Breast epithelium (tissue), 3 donors: ENCODE measurements at regions not wholly inside any gene's neighbourhood (a gene's known extent, or its start where the extent isn't known, plus 50 kb on each side); places are given as distances from the start of the nearest gene placed in this dataset.

Source experiments
- POLR2AphosphoS5 ChIP-seq, 3 donors: sonication (generic); formaldehyde crosslinking; IDR thresholded peaks; one replicate each; pipeline ENCODE4 v1.6.1; 2017; ENCODE audit warnings: antibody characterized with exemption in 3 of 3
- TF ChIP-seq, protein P1 (sequence below), 3 donors: fragments of 450-650 bp; IDR thresholded peaks; one replicate each; pipeline ENCODE4 v1.5.1; 2016 to 2017; ENCODE audit warnings: antibody characterized with exemption in 3 of 3, mild to moderate bottlenecking in 3 of 3, moderate library complexity in 3 of 3

DNA sequence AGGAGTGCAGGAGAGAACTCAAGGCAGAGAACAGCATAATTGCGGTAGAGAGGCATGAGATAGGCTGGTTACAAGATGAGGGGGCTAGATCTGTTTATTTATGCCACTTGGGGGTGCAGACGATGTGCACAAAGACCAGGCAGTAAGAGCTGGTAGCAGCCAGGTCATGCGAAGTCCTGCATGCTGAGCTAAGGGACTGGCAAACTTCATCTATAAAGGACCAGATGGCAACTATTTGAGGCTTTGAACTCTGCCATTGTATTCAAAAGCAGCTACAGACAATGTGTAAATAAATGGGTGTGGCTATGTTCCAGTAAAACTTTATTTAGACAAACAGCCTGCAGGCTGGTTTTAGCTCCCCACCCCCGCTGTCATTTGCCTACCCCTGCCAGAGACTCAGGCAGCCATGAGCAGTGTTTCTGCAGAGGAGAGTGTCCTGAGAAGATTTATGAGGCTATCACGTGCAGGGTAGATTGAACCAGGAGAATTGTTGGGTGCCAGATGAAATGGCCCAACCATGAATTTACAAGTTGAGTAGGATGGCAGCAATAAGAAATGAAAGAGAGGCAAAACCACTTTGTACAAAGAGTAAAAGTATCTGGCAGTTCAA is 253.4 kb upstream of the MOCS1 start:
- TF ChIP-seq, protein P1, sequence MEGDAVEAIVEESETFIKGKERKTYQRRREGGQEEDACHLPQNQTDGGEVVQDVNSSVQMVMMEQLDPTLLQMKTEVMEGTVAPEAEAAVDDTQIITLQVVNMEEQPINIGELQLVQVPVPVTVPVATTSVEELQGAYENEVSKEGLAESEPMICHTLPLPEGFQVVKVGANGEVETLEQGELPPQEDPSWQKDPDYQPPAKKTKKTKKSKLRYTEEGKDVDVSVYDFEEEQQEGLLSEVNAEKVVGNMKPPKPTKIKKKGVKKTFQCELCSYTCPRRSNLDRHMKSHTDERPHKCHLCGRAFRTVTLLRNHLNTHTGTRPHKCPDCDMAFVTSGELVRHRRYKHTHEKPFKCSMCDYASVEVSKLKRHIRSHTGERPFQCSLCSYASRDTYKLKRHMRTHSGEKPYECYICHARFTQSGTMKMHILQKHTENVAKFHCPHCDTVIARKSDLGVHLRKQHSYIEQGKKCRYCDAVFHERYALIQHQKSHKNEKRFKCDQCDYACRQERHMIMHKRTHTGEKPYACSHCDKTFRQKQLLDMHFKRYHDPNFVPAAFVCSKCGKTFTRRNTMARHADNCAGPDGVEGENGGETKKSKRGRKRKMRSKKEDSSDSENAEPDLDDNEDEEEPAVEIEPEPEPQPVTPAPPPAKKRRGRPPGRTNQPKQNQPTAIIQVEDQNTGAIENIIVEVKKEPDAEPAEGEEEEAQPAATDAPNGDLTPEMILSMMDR (IDR thresholded peaks at IDR 0.05), result no peak
- TF ChIP-seq POLR2AphosphoS5 (IDR thresholded peaks at IDR 0.05), result no peak
